ENCODE measurements at regions not wholly inside any gene's neighbourhood (a gene's known extent, or its start where the extent isn't known, plus 50 kb on each side); places are given as distances from the start of the nearest gene placed in this dataset.
A peak's percentile ranks its signal among the peaks of the same experiment; 100 is the strongest.

DNA sequence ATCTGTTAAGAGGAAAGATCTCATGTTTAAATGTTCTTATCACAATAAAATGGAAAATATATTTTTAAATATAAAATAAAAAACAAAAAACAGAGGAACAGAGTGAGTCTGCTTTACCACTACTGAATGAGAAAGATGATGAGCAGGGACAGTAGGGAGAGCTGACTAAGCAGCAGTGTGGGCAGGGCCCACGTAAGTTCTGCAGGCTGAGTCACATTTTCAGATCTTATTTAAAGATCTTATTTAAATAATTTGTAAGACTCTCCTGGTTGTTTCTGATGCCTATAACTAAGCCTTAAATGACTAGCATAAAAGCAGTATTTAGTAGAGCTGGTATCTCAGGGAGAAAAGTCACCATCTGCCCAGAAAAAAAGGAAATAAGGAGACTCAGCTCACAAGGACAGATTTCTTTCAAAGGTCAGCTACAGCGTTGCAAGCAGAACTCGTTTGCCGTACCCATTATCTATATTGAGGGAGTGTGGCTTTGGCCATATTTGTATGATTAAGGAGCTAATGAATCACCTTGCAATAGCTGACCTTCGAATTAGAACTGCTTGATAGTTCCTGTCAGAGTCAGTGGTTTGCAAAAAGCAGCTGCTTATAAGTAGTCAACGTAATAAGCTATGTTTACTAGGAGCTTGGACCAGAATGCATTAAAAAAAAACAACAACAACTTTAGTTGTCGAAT lies 322.1 kb upstream of the CHAC2 start:
- DNase-seq = no peak

DNA sequence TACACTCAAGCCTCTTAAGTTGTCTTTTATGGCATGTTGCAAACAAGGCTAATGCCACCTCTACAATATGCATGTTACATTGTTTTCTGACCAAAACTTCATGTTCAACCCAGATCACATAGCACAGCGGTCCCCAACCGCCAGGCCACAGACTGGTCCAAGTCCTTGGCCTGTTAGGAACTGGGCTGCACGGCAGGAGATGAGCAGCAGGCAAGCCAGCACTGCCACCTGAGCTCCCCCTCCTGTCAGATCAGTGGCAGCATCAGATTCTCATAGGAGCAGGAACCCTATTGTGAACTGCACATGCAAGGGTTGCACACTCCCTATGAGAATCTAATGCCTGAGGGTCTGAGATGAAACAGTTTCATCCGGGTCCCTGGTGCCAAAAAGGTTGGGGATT lies 324.8 kb upstream of the CHAC2 start:
- no peak for DNase-seq

- no peak for DNase-seq
Measured at GRCh38 chr2:53442093-53442492, 325.5 kb upstream of the CHAC2 start.

GRCh38 chr2:53438692-53439091 lies 328.9 kb upstream of the CHAC2 start:
- no peak for DNase-seq

DNA sequence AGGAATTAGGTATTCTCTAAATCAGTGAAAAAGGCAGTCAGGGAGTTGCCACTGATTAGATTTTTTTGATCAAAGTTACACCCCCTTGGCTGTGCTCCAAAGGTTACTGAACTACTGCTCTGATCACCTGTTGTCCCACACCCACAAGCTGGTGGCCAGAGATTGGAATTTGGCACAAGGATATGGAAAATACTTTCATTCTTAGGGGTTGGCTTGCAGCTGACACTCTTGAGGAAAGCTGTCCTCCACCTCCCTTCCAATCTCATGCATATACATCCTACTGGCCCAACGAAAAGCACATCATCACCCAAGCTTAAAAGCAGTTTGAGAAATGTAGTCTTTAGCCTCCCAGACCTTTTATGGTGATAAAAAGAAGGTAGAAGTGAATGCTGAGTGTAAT lies 329.5 kb upstream of the CHAC2 start:
- no peak for DNase-seq

- DNase-seq = no peak
Measured at GRCh38 chr2:53437371-53437770, 330.2 kb upstream of the CHAC2 start.

- DNase-seq = no peak
Measured at GRCh38 chr2:53436882-53437281, 330.7 kb upstream of the CHAC2 start.

DNA sequence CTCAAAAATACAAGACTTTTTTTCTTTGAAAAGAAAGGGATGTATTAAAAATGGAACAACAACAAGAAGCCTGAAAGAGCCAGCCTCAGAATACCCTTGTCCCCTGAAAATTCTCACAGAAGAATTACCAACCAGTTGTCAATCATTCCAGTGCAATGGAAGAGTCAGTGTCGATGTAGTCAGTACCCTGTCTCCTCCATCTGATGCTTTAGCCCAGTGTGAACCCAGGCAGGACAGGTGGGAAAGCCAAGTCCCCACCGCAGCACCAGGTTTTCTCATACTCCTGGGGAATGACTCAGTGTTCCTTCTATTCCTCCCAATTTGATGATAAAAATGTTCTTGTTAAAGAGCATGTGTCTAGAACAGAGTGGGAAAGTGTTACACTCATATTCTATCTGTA lies 332.0 kb upstream of the CHAC2 start:
- no peak for DNase-seq

GRCh38 chr2:53434466-53434865 lies 333.1 kb upstream of the CHAC2 start:
- DNase-seq = no peak

- no peak for DNase-seq
Measured at GRCh38 chr2:53432936-53433335, 334.7 kb upstream of the CHAC2 start.

DNA sequence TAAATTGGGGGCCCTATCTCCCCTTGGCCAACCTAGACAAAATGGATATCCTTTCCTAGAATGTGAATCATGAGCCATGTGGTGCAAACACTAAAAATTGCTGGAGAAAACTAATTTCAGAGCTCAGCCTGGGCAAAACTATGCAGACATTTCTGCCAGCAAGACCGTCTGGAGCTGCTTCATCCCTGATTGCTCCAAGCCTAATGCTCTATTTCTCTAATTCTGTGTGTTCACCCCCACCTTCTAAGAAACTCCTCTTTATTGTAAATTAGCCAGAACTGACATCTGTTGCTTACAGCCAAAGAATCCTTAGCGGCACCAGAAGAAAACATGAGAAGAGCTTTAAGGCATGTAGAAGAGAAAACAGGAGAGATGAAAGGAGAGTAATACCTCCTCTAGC lies 337.7 kb upstream of the CHAC2 start:
- DNase-seq = no peak

- DNase-seq = no peak
Measured at GRCh38 chr2:53424902-53425301, 342.7 kb upstream of the CHAC2 start.

DNA sequence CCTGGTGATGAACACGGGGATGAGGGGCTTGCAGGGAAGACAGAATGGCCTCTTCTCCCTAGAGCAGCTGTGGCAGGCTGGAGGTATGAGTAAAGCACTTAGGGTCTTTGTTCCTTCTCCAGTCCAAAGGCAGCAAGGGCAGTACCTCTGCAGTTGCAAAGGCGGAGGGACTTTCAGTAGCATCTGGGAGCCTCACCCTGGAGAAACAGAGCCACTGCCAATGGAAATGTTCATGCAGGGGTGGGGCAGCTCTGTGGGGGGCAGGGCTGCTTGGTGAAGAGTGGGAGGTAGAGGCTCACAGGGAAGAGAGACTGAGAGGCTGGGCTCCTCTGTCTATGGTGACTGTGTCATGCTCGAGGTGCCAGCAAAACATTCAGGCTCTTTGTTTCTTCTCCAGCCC lies 344.1 kb upstream of the CHAC2 start:
- no peak for DNase-seq

GRCh38 chr2:53422979-53423378 lies 344.6 kb upstream of the CHAC2 start:
- peak; percentile 54 for DNase-seq

- DNase-seq = no peak
Measured at GRCh38 chr2:53417385-53417784, 350.2 kb upstream of the CHAC2 start.

DNA sequence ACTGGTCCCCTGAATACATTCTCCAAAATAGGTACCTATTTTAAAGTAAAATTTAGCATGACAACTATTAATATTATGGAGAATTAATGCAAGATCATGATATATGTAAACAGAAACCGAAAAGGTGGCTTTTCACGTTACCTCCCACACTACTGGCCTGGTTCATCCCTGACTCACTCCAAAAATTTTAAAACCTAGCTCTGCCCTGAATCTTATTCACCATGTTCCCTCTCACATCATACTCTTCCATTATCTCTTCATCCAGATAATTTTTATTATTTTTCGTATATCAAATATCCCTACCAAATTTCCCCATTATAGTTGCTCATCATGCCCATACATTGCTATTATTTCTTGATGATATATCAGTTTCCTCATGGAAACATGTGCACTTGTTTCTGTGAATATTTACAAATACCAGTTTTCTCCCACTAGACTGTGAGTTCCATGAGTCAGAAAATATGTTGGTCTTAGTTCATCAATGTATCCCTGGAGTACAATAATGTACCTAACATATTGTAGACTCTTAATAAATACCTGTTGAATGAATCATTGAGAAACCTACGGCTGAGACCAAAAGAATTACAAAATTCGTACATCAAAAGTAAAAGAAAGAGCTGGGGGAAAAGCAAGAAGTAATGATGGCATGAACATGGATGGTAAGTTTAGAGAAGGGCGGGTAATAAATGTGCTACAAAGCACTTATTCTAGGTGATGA lies 360.1 kb upstream of the CHAC2 start:
- DNase-seq = no peak

DNA sequence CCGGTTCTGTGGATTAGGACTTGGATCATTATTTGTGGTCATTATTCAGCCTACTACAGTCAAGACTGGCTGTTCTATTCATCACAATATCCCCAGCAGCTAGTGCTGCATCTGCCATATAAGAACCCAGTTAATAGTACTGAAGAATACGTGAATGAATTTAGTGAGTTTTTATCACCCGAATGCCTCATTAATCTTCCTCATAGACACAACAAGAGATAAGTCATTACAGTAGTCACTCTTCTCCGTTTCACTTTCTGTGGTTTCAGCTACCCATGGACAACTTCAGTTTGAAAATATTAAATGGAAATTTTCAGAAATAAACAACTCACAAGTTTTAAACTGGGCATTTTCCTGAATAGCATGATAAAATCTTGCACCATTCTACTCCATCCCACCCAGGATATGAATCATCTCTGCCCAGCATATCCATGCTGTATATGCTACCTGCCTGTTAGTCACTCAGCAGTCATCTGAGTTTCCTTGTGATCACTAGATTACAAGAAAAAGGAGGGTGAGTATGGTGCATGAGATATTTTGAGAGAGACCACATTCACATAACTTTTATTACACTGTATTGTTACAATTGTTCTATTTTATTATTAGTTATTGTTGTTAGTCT lies 363.7 kb upstream of the CHAC2 start:
- no peak for DNase-seq

GRCh38 chr2:53397085-53397484 lies 370.5 kb upstream of the CHAC2 start:
- DNase-seq = no peak

DNA sequence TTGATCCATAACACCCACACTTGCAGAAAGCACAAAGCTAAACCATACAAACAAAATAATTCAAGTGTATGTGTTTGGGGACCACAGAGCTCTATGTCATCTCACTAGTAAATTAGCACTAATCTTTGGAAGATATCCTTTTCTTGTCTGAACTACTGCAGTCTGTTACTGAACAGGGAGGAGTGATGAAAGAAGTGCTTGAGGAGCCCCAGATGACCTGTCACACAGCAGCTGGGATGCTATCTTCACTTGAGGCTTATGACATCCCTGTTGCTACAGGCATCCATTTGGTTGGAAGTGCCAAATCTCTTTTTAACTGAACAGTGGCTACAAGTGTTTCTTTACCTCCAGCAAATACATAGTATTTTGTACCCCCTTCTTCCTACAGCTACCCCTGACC lies 386.3 kb upstream of the CHAC2 start:
- no peak for DNase-seq

GRCh38 chr2:53379547-53379946 lies 388.1 kb upstream of the CHAC2 start:
- no peak for DNase-seq

DNA sequence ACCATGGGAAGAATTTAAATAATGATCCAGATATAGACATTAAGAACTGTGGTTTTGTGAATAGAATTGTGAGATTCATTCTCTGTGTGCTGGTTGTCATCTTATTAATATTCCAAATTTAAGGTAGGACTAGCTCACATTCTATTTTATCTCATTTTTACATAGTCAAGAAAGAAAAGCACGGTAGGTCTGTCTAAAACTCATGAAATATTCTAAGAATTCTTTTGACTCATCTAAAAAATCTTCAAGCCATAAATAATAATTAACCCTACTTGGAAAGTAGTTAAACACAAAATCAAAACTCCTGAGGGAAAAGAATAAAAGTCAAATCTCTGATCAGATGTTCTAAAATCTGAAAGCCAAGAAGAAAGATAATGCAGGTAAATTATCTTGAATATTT lies 388.8 kb upstream of the CHAC2 start:
- DNase-seq = no peak

DNA sequence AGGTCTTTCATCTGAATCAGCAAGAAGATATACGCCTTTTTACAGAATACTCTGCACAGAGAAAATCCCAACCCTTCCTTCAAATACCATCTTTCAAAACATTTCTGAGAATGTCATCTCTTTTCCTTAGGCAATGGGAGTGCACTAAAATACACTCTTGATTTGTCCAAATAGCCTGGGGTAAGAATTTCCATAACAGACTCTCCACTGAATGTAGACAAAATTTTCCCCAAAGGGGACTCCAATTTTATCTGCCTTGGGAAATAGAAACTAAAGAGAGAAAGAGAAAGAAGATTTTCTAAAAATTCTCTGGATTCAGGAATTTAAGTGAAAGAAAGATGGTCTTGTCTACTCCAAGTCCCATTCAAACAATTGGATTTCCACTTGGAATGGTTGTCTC lies 394.5 kb upstream of the CHAC2 start:
- DNase-seq = no peak

- DNase-seq = no peak
Measured at GRCh38 chr2:53366543-53366942, 401.1 kb upstream of the CHAC2 start.

GRCh38 chr2:53362934-53363333 lies 404.7 kb upstream of the CHAC2 start:
- DNase-seq = no peak

Data from GDM1 (cell line).